HepG2 (cell line): ENCODE measurements at regions not wholly inside any gene's neighbourhood (a gene's known extent, or its start where the extent isn't known, plus 50 kb on each side); places are given as distances from the start of the nearest gene placed in this dataset.

Experiments
- DR1 ChIP-seq: sonication (generic); formaldehyde crosslinking; IDR thresholded peaks from 2 replicates; pipeline ENCODE4 v1.8.0; 2021; ENCODE audit warnings: mild to moderate bottlenecking, missing genetic modification reagents, inconsistent platforms
- ERF ChIP-seq: IDR thresholded peaks from 2 replicates; pipeline ENCODE4 v1.6.1; 2018; ENCODE audit warnings: missing biosample characterization, missing genetic modification reagents
- ESRRA ChIP-seq: sonication (generic); formaldehyde crosslinking; IDR thresholded peaks from 2 replicates; pipeline ENCODE4 v1.5.1; 2020; ENCODE audit warnings: mild to moderate bottlenecking, low read depth, missing genetic modification reagents
- FOXA3 ChIP-seq: IDR thresholded peaks from 2 replicates; pipeline ENCODE4 v1.6.1; 2016; ENCODE audit warnings: missing genetic modification reagents, missing compliant biosample characterization
- FOXM1 ChIP-seq: sonication (generic); formaldehyde crosslinking; IDR thresholded peaks from 2 replicates; pipeline ENCODE4 v1.5.0; 2020; ENCODE audit warnings: missing genetic modification reagents
- GABPA ChIP-seq, 2 experiments: IDR thresholded peaks; 2 replicates each; pipeline ENCODE4 v1.6.1; 2011 to 2016; ENCODE audit warnings: low read depth in 2 of 2, low read length in 1 of 2, missing biosample characterization in 1 of 2, missing genetic modification characterization in 1 of 2
- GPN1 ChIP-seq: sonication (generic); formaldehyde crosslinking; IDR thresholded peaks from 2 replicates; pipeline ENCODE4 v1.5.1; 2020; ENCODE audit warnings: missing genetic modification reagents, borderline replicate concordance
- HOXA3 ChIP-seq: sonication (generic); formaldehyde crosslinking; IDR thresholded peaks from 2 replicates; pipeline ENCODE4 v1.5.0; 2020; ENCODE audit warnings: missing genetic modification reagents
- KLF16 ChIP-seq, 2 experiments: sonication (generic) in 1 of 2; formaldehyde crosslinking in 1 of 2; IDR thresholded peaks; 2 replicates each; pipeline versions ENCODE4 v1.6.1 to v1.8.0; 2016 to 2023; ENCODE audit warnings: missing genetic modification reagents in 2 of 2, missing compliant biosample characterization in 1 of 2
- KLF6 ChIP-seq: IDR thresholded peaks from 2 replicates; pipeline ENCODE4 v1.8.0; 2016; ENCODE audit warnings: missing biosample characterization, missing genetic modification reagents
- NONO ChIP-seq, 2 experiments: fragments of 450-650 bp in 1 of 2; sonication (generic) in 1 of 2; formaldehyde crosslinking in 1 of 2; IDR thresholded peaks in 1 of 2; conservative IDR thresholded peaks in 1 of 2; 2 replicates each; pipeline versions ENCODE4 v1.6.1 to v1.8.0; 2017 to 2022; ENCODE audit warnings: mild to moderate bottlenecking in 1 of 2, missing genetic modification reagents in 1 of 2, moderate library complexity in 1 of 2
- RBM39 ChIP-seq: fragments of 200-400 bp; formaldehyde crosslinking; IDR thresholded peaks from one replicate; pipeline ENCODE4 v1.6.1; 2018; ENCODE audit warnings: antibody characterized with exemption, mild to moderate bottlenecking, low read depth, low read length; ENCODE audit not compliant: poor library complexity, severe bottlenecking
- SNAI1 ChIP-seq: sonication (generic); formaldehyde crosslinking; IDR thresholded peaks from 2 replicates; pipeline ENCODE4 v1.5.0; 2020; ENCODE audit warnings: mild to moderate bottlenecking, missing genetic modification reagents, borderline replicate concordance
- SP5 ChIP-seq: IDR thresholded peaks from 2 replicates; pipeline ENCODE4 v1.6.1; 2016; ENCODE audit warnings: low read depth, borderline replicate concordance
- ZNF205 ChIP-seq: IDR thresholded peaks from 2 replicates; pipeline ENCODE4 v1.6.1; 2018; ENCODE audit warnings: missing biosample characterization, missing genetic modification reagents
- ZNF335 ChIP-seq: sonication (generic); formaldehyde crosslinking; IDR thresholded peaks from 2 replicates; pipeline ENCODE4 v1.4.0; 2020; ENCODE audit warnings: missing genetic modification reagents
- ZNF670 ChIP-seq: sonication (generic); formaldehyde crosslinking; IDR thresholded peaks from 2 replicates; pipeline ENCODE4 v1.8.0; 2022; ENCODE audit warnings: mild to moderate bottlenecking, missing genetic modification reagents, borderline replicate concordance
- ZNF777 ChIP-seq: sonication (generic); formaldehyde crosslinking; IDR thresholded peaks from 2 replicates; pipeline ENCODE4 v1.4.0; 2020; ENCODE audit warnings: missing genetic modification reagents
- ZSCAN29 ChIP-seq: sonication (generic); formaldehyde crosslinking; conservative IDR thresholded peaks from 2 replicates; pipeline ENCODE4 v1.4.0; 2020; ENCODE audit warnings: mild to moderate bottlenecking, missing genetic modification reagents
- TF ChIP-seq, protein P1 (sequence below): sonication (generic); formaldehyde crosslinking; IDR thresholded peaks from 2 replicates; pipeline ENCODE4 v1.4.0; 2020; ENCODE audit warnings: low read depth, missing genetic modification reagents
- TF ChIP-seq, protein P2 (sequence below): sonication (generic); formaldehyde crosslinking; IDR thresholded peaks from 2 replicates; pipeline ENCODE4 v1.4.0; 2020; ENCODE audit warnings: missing genetic modification reagents
- TF ChIP-seq, protein P3 (sequence below): sonication (generic); formaldehyde crosslinking; IDR thresholded peaks from 2 replicates; pipeline ENCODE4 v1.4.0; 2020; ENCODE audit warnings: missing genetic modification reagents

DNA sequence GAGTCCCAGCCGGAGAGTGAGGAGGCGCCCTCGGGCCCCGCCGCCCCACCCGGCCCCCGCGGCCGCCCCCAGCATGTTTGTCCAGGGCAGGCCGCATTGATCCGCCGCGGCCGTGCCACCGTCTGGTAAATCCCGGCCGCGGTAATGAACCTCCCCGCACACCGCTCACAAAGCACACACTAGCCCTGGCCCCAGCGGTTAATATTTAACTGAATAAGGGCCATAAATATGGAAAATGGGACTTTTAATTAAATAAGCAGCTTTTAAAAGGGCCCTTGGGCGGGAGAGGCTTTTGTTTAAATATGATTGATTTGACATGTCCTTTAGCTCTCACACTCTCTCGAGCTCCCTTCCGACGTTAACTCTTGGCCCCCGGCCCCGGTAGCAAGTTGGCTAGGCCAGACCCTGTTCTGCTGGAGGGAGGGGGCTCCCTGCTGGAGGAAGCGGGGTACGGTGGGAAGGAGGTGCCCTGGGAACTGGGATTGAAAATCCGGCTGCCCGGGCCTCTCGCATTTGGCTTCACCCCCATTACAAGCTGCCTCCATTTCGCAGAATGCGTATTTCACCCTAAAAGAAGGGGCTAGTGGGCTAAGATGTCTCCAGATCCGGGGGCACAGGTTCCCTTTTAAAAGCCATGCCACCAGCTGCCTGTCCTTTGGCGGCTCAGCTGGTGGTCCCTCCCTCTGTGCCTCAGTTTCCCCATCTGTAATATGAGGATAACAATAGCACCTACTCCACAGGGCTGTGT, 199.8 kb downstream of the RBM19 start (continued):
- TF ChIP-seq ZNF777 (CRISPR knock-in tag), result peak; percentile 80
- TF ChIP-seq ERF (CRISPR knock-in tag), result peak; percentile 43; the same call in 1 of the 2 replicates
- TF ChIP-seq GABPA (IDR thresholded peaks at IDR 0.05; ENCODE audit: low read depth, low read length), result no peak
- no peak for TF ChIP-seq GABPA (CRISPR knock-in tag; IDR thresholded peaks at IDR 0.05; ENCODE audit: low read depth)
- TF ChIP-seq DR1, result no peak
- TF ChIP-seq HOXA3 (CRISPR knock-in tag), result peak; percentile 66; the same call in 1 of the 2 replicates
- TF ChIP-seq ZSCAN29 (CRISPR knock-in tag), result no peak
- 0 out of 2 replicates have a peak, but pooled peaks have one; percentile 50 for TF ChIP-seq ZNF670
- TF ChIP-seq, protein P1, sequence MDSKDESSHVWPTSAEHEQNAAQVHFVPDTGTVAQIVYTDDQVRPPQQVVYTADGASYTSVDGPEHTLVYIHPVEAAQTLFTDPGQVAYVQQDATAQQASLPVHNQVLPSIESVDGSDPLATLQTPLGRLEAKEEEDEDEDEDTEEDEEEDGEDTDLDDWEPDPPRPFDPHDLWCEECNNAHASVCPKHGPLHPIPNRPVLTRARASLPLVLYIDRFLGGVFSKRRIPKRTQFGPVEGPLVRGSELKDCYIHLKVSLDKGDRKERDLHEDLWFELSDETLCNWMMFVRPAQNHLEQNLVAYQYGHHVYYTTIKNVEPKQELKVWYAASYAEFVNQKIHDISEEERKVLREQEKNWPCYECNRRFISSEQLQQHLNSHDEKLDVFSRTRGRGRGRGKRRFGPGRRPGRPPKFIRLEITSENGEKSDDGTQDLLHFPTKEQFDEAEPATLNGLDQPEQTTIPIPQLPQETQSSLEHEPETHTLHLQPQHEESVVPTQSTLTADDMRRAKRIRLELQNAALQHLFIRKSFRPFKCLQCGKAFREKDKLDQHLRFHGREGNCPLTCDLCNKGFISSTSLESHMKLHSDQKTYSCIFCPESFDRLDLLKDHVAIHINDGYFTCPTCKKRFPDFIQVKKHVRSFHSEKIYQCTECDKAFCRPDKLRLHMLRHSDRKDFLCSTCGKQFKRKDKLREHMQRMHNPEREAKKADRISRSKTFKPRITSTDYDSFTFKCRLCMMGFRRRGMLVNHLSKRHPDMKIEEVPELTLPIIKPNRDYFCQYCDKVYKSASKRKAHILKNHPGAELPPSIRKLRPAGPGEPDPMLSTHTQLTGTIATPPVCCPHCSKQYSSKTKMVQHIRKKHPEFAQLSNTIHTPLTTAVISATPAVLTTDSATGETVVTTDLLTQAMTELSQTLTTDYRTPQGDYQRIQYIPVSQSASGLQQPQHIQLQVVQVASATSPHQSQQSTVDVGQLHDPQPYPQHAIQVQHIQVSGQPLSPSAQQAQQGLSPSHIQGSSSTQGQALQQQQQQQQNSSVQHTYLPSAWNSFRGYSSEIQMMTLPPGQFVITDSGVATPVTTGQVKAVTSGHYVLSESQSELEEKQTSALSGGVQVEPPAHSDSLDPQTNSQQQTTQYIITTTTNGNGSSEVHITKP (CRISPR knock-in tag), result peak; percentile 50; the same call in 1 of the 2 replicates
- TF ChIP-seq NONO (IDR thresholded peaks at IDR 0.05), result no peak
- TF ChIP-seq NONO (CRISPR knock-in tag; conservative IDR thresholded peaks at IDR 0.05), result peak; percentile 57
- TF ChIP-seq KLF16 (CRISPR knock-in tag; IDR thresholded peaks at IDR 0.05), result peak in 1 of 2 experiments; percentile 48; a peak in 1 of 4 replicates
- no peak for TF ChIP-seq SNAI1 (CRISPR knock-in tag)
- no peak for TF ChIP-seq RBM39
- peak; percentile 82 for TF ChIP-seq FOXA3
- no peak for TF ChIP-seq ZNF205 (CRISPR knock-in tag)
- peak; percentile 64 for TF ChIP-seq SP5 (CRISPR knock-in tag)
- TF ChIP-seq, protein P2, sequence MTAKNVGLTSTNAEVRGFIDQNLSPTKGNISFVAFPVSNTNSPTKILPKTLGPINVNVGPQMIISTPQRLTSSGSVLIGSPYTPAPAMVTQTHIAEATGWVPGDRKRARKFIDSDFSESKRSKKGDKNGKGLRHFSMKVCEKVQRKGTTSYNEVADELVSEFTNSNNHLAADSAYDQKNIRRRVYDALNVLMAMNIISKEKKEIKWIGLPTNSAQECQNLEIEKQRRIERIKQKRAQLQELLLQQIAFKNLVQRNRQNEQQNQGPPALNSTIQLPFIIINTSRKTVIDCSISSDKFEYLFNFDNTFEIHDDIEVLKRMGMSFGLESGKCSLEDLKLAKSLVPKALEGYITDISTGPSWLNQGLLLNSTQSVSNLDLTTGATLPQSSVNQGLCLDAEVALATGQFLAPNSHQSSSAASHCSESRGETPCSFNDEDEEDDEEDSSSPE, result 0 out of 2 replicates have a peak, but pooled peaks have one; percentile 41
- no peak for TF ChIP-seq KLF6 (CRISPR knock-in tag)
- no peak for TF ChIP-seq FOXM1
- TF ChIP-seq, protein P3, sequence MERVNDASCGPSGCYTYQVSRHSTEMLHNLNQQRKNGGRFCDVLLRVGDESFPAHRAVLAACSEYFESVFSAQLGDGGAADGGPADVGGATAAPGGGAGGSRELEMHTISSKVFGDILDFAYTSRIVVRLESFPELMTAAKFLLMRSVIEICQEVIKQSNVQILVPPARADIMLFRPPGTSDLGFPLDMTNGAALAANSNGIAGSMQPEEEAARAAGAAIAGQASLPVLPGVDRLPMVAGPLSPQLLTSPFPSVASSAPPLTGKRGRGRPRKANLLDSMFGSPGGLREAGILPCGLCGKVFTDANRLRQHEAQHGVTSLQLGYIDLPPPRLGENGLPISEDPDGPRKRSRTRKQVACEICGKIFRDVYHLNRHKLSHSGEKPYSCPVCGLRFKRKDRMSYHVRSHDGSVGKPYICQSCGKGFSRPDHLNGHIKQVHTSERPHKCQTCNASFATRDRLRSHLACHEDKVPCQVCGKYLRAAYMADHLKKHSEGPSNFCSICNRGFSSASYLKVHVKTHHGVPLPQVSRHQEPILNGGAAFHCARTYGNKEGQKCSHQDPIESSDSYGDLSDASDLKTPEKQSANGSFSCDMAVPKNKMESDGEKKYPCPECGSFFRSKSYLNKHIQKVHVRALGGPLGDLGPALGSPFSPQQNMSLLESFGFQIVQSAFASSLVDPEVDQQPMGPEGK (CRISPR knock-in tag), result peak; percentile 98
- no peak for TF ChIP-seq GPN1 (CRISPR knock-in tag)
- 0 out of 2 replicates have a peak, but pooled peaks have one; percentile 25 for TF ChIP-seq ESRRA (CRISPR knock-in tag)
- TF ChIP-seq ZNF335 (CRISPR knock-in tag), result no peak
